Panc1 (cell line): ENCODE measurements at regions not wholly inside any gene's neighbourhood (a gene's known extent, or its start where the extent isn't known, plus 50 kb on each side); places are given as distances from the start of the nearest gene placed in this dataset.

ENCODE experiments used
- ATAC-seq: fragments of 200-7000 bp; cut with Tn5 transposase; 2 replicates; pipeline ENCODE4 v1.9.1; 2020; ENCODE audit warnings: mild to moderate bottlenecking, moderate library complexity
- BruUV-seq: library from RNA; stranded (reverse); fragments of 400-500 nt; replicated peaks from 2 replicates; lab custom pipeline; 2021; lab: Mats Ljungman, UMichigan
- CTCF ChIA-PET: fragments of 300-600 bp; sonication (Branson Sonifier 250); formaldehyde crosslinking; loops from one replicate; lab custom pipeline; 2022; ENCODE audit warnings: antibody characterized with exemption; lab: Charles Lee
- POLR2A ChIA-PET: fragments of 300-600 bp; sonication (Branson Sonifier 250); formaldehyde crosslinking; loops from one replicate; lab custom pipeline; 2022; ENCODE audit warnings: antibody characterized with exemption; lab: Charles Lee
- DNase-seq: peaks from one replicate; pipeline ENCODE4 v3.0.0-alpha.2; 2010; ENCODE audit warnings: low read depth, low spot score
- H3K27ac ChIP-seq: 2 replicates; pipeline ENCODE4 v1.5.1; 2011; ENCODE audit warnings: mild to moderate bottlenecking, low read length, inconsistent platforms
- H3K27me3 ChIP-seq: fragments of 200-500 bp; sonication (Bioruptor generic); 2 replicates; pipeline ENCODE4 v1.6.0; 2014; ENCODE audit warnings: low read length, inconsistent platforms; ENCODE audit not compliant: control insufficient read depth, insufficient read depth
- H3K36me3 ChIP-seq: fragments of 200-500 bp; sonication (Bioruptor generic); 2 replicates; pipeline ENCODE4 v1.5.1; 2014; ENCODE audit warnings: inconsistent platforms, mild to moderate bottlenecking, low read length, moderate library complexity; ENCODE audit not compliant: control insufficient read depth, insufficient read depth
- H3K4me1 ChIP-seq: 2 replicates; pipeline ENCODE4 v1.5.1; 2011; ENCODE audit warnings: inconsistent platforms, mild to moderate bottlenecking, low read length, moderate library complexity; ENCODE audit not compliant: control insufficient read depth, insufficient read depth
- H3K4me3 ChIP-seq, 2 experiments: 2 replicates each; pipeline ENCODE4 v1.5.1; 2011 to 2012; ENCODE audit warnings: low read depth in 2 of 2, low read length in 2 of 2, mild to moderate bottlenecking in 2 of 2, inconsistent platforms in 1 of 2, moderate library complexity in 1 of 2
- H3K9me3 ChIP-seq: fragments of 200-500 bp; sonication (Bioruptor generic); 2 replicates; pipeline ENCODE4 v1.5.1; 2014; ENCODE audit warnings: low read depth, mild to moderate bottlenecking, inconsistent platforms, low read length, moderate library complexity; ENCODE audit not compliant: control insufficient read depth, insufficient read depth
- CTCF ChIP-seq: fragments of 450-650 bp; IDR thresholded peaks from 2 replicates; pipeline ENCODE4 v1.5.1; 2017; ENCODE audit warnings: mild to moderate bottlenecking
- POLR2AphosphoS5 ChIP-seq: IDR thresholded peaks from 2 replicates; pipeline ENCODE4 v1.6.1; 2012; ENCODE audit warnings: mild to moderate bottlenecking, low read depth, low read length, moderate library complexity
- REST ChIP-seq, 2 experiments: IDR thresholded peaks; 2 replicates each; pipeline ENCODE4 v1.6.1; 2011 to 2012; ENCODE audit warnings: low read depth in 2 of 2, control low read depth in 1 of 2, low read length in 1 of 2, mild to moderate bottlenecking in 1 of 2, moderate library complexity in 1 of 2; ENCODE audit not compliant: insufficient read depth in 1 of 2
- TCF7L2 ChIP-seq: IDR thresholded peaks from 2 replicates; pipeline ENCODE4 v1.6.1; 2011; ENCODE audit warnings: mild to moderate bottlenecking, low read depth, low read length, inconsistent platforms
- in situ Hi-C: cut with HindIII; loops from 2 replicates; pipeline ENCODE4 v1.10.0; 2016; ENCODE audit warnings: low sequenced_read_pairs, low pct_unique_long_range_greater_than_20kb
- intact Hi-C: fragments of 100-400 bp; cut with micrococcal nuclease; formaldehyde crosslinking; loops from one replicate; pipeline ENCODE4 v1.10.0; 2022; ENCODE audit not compliant: unreplicated experiment

GRCh38 chr13:70729369-70729768 lies 621.1 kb upstream of the KLHL1 start:
- intact Hi-C loops: no loop called here
- in situ Hi-C loops: no loop called here
- CTCF ChIA-PET: no interaction called here

GRCh38 chr13:70723732-70724131 lies 615.5 kb upstream of the KLHL1 start:
- intact Hi-C loops (no loop called here), in situ Hi-C loops (no loop called here)
- ChIA-PET CTCF (no interaction called here), POLR2A (no interaction called here)
- H3K36me3 ChIP-seq: no peaks in the 10 kb centered on the region
- no peaks in the 10 kb centered on the region for H3K4me1 ChIP-seq
- H3K4me3 ChIP-seq: no peak overlapping the region
- DNase-seq (no peak), ATAC-seq (no peak)
- no peaks in the 10 kb centered on the region for H3K9me3 ChIP-seq
- no peak for TF ChIP-seq POLR2AphosphoS5
- TF ChIP-seq CTCF: peak; percentile 19; the same call in 1 of the 2 replicates
- H3K27me3 ChIP-seq: no peaks in the 10 kb centered on the region
- no TSS peak for BruUV-seq
- H3K27ac ChIP-seq: no peak overlapping the region

More at GRCh38 chr13:70729369-70729768, 621.1 kb upstream of the KLHL1 start:
- TF ChIP-seq POLR2AphosphoS5: no peak
- TF ChIP-seq TCF7L2: no peak
- no peak for TF ChIP-seq REST (IDR thresholded peaks at IDR 0.05; ENCODE audit: insufficient read depth in 1 of 2, low read depth in 2 of 2, low read length in 1 of 2)
- TF ChIP-seq CTCF: no peak
- DNase-seq (no peak), ATAC-seq (no peak)
- Histone ChIP-seq H3K9me3 (no peaks in the 10 kb centered on the region), H3K4me3 (no peak overlapping the region), H3K36me3 (no peaks in the 10 kb centered on the region), H3K27ac (no peak overlapping the region), H3K27me3 (no peaks in the 10 kb centered on the region), H3K4me1 (no peaks in the 10 kb centered on the region)
- no TSS peak for BruUV-seq
- POLR2A ChIA-PET: no interaction called here

GRCh38 chr13:70720386-70720785 lies 612.1 kb upstream of the KLHL1 start:
- no TSS peak for BruUV-seq
- DNase-seq: no peak
- ATAC-seq: no peak
- H3K9me3 ChIP-seq: no peaks in the 10 kb centered on the region
- no peaks in the 10 kb centered on the region for H3K4me1 ChIP-seq
- ChIA-PET CTCF (no interaction called here), POLR2A (no interaction called here)
- H3K36me3 ChIP-seq: no peaks in the 10 kb centered on the region
- intact Hi-C loops: no loop called here
- no peak for TF ChIP-seq CTCF
- no peak overlapping the region for H3K27ac ChIP-seq
- no peaks in the 10 kb centered on the region for H3K27me3 ChIP-seq
- H3K4me3 ChIP-seq: no peak overlapping the region
- in situ Hi-C loops: no loop called here
